Mucosa of descending colon (tissue), 3 donors: ENCODE measurements at regions not wholly inside any gene's neighbourhood (a gene's known extent, or its start where the extent isn't known, plus 50 kb on each side); places are given as distances from the start of the nearest gene placed in this dataset.

ENCODE experiments used
- ATAC-seq: fragments of 200-7000 bp; cut with Tn5 transposase; one replicate; pipeline ENCODE4 v1.9.1; 2020; ENCODE audit warnings: mild to moderate bottlenecking, moderate library complexity
- DNase-seq, 3 donors: peaks; one replicate each; pipeline ENCODE4 v3.0.0-alpha.2; 2020
- H3K36me3 ChIP-seq: fragments of 200-600 bp; one replicate; pipeline ENCODE4 v1.8.0; 2021; ENCODE audit warnings: low read depth, mild to moderate bottlenecking
- H3K4me1 ChIP-seq: fragments of 200-600 bp; one replicate; pipeline ENCODE4 v1.8.0; 2021; ENCODE audit warnings: low read depth, mild to moderate bottlenecking
- H3K4me3 ChIP-seq: fragments of 200-600 bp; one replicate; pipeline ENCODE4 v1.8.0; 2021; ENCODE audit warnings: mild to moderate bottlenecking
- H3K9me3 ChIP-seq: fragments of 200-600 bp; one replicate; pipeline ENCODE4 v1.8.0; 2021; ENCODE audit warnings: mild to moderate bottlenecking
- intact Hi-C, 2 donors: fragments of 100-400 bp; cut with DNase I in 1 of 2; cut with micrococcal nuclease in 1 of 2; formaldehyde crosslinking; loops; one replicate each; pipeline versions ENCODE4 v1.11.0 to v1.11.1; 2022; cut with DNase I, micrococcal nuclease
- TF ChIP-seq, protein P1 (sequence below): fragments of 200-600 bp; IDR thresholded peaks from one replicate; pipeline ENCODE4 v1.8.0; 2022; ENCODE audit warnings: antibody characterized with exemption, mild to moderate bottlenecking
- donor health status: DM: no; HTN: no; CAD: no; lungs with moderate emphysema.
- donor health status: DM: no; HTN: no; CAD: no.
- donor health status: DM: no; HTN: yes; CAD: no.

DNA sequence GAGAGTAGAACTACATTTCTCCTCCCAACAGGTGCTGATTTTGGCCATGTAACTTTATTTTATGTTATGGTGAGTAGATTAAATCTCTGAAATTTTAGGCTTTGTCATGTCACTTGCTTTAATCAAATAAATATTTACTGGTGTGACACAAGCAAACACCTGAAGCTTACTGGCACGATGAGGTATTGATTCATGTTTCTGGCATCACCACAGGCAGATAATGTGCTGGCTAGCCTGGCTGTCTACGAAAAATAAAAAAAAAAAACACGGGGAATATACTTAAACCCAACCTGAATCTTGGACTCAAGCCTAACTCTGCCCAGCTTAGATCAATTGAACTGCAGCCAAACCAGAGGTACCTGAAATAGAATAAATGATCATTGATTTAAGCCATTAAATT is 65.6 kb upstream of the CADM2 start:
- Histone ChIP-seq H3K4me3 (no peak overlapping the region), H3K9me3 (peaks cover 25% of the 10 kb centered on the region), H3K4me1 (no peaks in the 10 kb centered on the region), H3K36me3 (no peaks in the 10 kb centered on the region)
- ATAC-seq: no peak
- intact Hi-C loops: no loop called here
- DNase-seq: no peak
- TF ChIP-seq, protein P1, sequence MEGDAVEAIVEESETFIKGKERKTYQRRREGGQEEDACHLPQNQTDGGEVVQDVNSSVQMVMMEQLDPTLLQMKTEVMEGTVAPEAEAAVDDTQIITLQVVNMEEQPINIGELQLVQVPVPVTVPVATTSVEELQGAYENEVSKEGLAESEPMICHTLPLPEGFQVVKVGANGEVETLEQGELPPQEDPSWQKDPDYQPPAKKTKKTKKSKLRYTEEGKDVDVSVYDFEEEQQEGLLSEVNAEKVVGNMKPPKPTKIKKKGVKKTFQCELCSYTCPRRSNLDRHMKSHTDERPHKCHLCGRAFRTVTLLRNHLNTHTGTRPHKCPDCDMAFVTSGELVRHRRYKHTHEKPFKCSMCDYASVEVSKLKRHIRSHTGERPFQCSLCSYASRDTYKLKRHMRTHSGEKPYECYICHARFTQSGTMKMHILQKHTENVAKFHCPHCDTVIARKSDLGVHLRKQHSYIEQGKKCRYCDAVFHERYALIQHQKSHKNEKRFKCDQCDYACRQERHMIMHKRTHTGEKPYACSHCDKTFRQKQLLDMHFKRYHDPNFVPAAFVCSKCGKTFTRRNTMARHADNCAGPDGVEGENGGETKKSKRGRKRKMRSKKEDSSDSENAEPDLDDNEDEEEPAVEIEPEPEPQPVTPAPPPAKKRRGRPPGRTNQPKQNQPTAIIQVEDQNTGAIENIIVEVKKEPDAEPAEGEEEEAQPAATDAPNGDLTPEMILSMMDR: no peak

DNA sequence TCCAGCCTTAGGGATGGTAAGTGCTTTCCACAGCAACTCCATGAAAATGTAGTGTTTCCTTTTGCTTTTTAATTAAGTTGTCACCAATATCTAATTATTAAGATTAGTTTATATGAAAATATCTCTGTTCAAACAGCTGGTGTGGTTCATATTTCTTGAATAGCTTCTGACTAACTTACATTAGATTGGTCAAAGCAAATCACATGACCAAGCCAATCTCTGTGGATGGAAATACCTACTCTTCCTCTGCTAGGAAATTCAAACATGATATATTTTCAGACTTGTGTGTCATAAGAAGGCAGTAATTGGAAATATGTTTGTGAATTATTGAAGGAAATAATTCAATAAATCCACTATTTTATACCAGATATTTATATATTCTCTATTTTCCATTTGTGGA is 54.6 kb upstream of the CADM2 start:
- Histone ChIP-seq H3K36me3 (no peaks in the 10 kb centered on the region), H3K9me3 (peaks cover 21% of the 10 kb centered on the region), H3K4me3 (no peak overlapping the region), H3K4me1 (no peaks in the 10 kb centered on the region)
- TF ChIP-seq, protein P1: no peak
- DNase-seq (no peak), ATAC-seq (no peak)
- intact Hi-C loops: no loop called here

DNA sequence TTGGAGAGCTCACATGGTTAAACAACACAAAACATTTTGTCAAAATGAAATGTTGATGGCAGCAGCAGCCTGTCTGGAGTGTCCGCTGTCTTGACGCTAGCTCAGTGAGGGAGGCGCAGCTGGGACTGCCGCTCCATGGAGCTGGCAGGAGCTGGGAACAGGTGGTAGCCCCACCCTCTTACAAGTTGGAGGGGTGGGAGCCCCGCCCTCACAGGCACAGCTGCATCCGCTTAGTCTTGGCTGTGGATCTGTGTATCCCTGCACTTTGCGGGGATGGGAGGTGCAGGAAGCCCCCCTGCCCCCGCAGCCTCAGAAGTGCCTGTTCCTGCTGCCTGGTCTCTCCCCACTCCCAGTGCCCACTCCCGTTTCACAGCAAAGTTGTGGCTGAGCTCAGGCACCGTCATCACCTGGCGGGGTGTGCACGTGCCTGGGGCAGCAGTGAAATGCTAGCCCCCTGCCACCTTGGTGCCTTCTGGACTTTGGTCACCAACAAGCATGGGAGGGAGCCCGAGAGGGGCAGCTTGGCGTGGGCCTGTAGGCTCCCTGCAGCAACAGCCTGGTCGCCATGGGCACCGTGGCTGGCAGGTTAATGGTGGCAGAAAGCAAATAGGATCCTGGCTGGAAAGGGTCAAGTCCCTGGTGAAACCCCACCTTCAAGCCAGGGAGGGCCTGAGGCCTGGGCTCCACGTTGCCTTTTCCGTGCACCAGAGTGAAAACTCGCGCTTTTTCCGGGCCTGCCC is 53.8 kb upstream of the CADM2 start:
- ATAC-seq (no peak), DNase-seq (peak in 1 of 3 donors; percentile 29)
- intact Hi-C loops: no loop called here
- no peaks in the 10 kb centered on the region for H3K4me1 ChIP-seq
- H3K4me3 ChIP-seq: no peak overlapping the region
- no peaks in the 10 kb centered on the region for H3K36me3 ChIP-seq
- TF ChIP-seq, protein P1: no peak
- H3K9me3 ChIP-seq: peaks cover 21% of the 10 kb centered on the region

DNA sequence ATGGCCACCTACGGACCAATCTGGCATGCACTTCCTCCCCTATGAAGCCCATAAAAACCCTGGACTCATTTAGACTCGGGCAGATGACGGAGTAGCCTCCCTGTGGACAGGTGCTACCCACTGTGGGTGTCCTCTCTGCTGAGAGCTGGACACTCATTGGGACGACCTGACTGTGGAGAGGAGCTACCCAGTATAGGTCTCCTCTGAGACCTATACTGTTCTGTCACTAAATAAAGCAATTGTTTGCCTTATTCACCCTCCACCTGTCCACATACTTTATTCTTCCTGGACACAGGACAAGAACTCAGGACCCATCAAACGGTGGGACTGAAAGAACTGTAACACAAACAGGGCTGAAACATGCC is 53.3 kb upstream of the CADM2 start:
- Histone ChIP-seq H3K4me3 (no peak overlapping the region), H3K4me1 (no peaks in the 10 kb centered on the region), H3K9me3 (peaks cover 21% of the 10 kb centered on the region), H3K36me3 (no peaks in the 10 kb centered on the region)
- DNase-seq (no peak), ATAC-seq (no peak)
- intact Hi-C loops: no loop called here
- TF ChIP-seq, protein P1: no peak

DNA sequence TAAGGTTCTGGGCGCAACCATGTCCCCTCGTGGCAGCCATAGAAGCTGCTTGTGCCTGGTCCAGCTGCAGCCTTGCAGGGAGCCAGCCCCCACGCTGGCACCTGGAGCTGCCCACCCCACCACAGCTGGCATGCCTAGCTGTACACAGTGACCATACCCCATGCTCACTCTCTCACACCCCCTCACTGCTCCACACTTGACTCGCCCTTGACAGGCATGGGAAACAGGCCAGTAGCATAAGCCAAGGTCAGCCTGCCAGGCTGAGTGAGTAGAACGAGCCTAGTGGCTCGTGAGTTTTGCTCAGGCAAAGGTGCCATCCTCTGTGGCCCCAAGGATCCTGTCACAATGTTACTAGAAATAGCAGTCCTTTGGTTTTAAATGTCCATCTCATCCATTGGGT is 52.7 kb upstream of the CADM2 start:
- H3K4me3 ChIP-seq: no peak overlapping the region
- DNase-seq: no peak
- TF ChIP-seq, protein P1: no peak
- no peaks in the 10 kb centered on the region for H3K36me3 ChIP-seq
- H3K4me1 ChIP-seq: no peaks in the 10 kb centered on the region
- no peak for ATAC-seq
- intact Hi-C loops: no loop called here
- H3K9me3 ChIP-seq: peaks cover 18% of the 10 kb centered on the region
